ENCODE measurements at regions not wholly inside any gene's neighbourhood (a gene's known extent, or its start where the extent isn't known, plus 50 kb on each side); places are given as distances from the start of the nearest gene placed in this dataset.

GRCh38 chrX:117511379-117511778 is 605.2 kb downstream of the KLHL13 start:
- Mint-ChIP-seq H3K4me1 (ENCODE audit: low read depth, unreplicated experiment) (no peaks in the 10 kb centered on the region), H3K36me3 (ENCODE audit: insufficient read depth, unreplicated experiment) (no peaks in the 10 kb centered on the region), H3K27ac (ENCODE audit: unreplicated experiment) (no peak overlapping the region), H3K4me3 (ENCODE audit: unreplicated experiment) (no peak overlapping the region), H3K27me3 (ENCODE audit: insufficient read depth, unreplicated experiment) (no peaks in the 10 kb centered on the region), H3K9me3 (ENCODE audit: unreplicated experiment) (no peaks in the 10 kb centered on the region)
- Histone ChIP-seq H3K4me3 (ENCODE audit: low read depth, low read length) (no peak overlapping the region), H3K27me3 (replicated peaks; ENCODE audit: control insufficient read depth, insufficient read depth, low read length) (no peaks in the 10 kb centered on the region), H3K9me3 (no peaks in the 10 kb centered on the region), H3K36me3 (ENCODE audit: control insufficient read depth, insufficient read depth, low read length) (no peaks in the 10 kb centered on the region), H3K4me1 (no peaks in the 10 kb centered on the region)
- POLR2A ChIA-PET, result no interaction called here
- CTCF ChIA-PET, result no interaction called here
- no peak for DNase-seq
- BruUV-seq (replicated peaks), result no TSS peak
- intact Hi-C loops (cut with micrococcal nuclease; ENCODE audit: unreplicated experiment), result no loop called here
- no peak for TF ChIP-seq CTCF (IDR thresholded peaks at IDR 0.05; ENCODE audit: insufficient read depth in 1 of 2, low read depth in 1 of 2, low read length in 1 of 2, severe bottlenecking in 1 of 2, unreplicated experiment in 1 of 2)

GRCh38 chrX:117510453-117510852 is 606.2 kb downstream of the KLHL13 start:
- BruUV-seq (replicated peaks), result no TSS peak
- no peaks in the 10 kb centered on the region for H3K9me3 Mint-ChIP-seq (ENCODE audit: unreplicated experiment)
- H3K4me3 Mint-ChIP-seq (ENCODE audit: unreplicated experiment), result no peak overlapping the region
- H3K4me3 ChIP-seq (ENCODE audit: low read depth, low read length), result no peak overlapping the region
- POLR2A ChIA-PET, result no interaction called here
- intact Hi-C loops (cut with micrococcal nuclease; ENCODE audit: unreplicated experiment), result no loop called here
- no peaks in the 10 kb centered on the region for H3K36me3 ChIP-seq (ENCODE audit: control insufficient read depth, insufficient read depth, low read length)
- no peak for TF ChIP-seq CTCF (IDR thresholded peaks at IDR 0.05; ENCODE audit: insufficient read depth in 1 of 2, low read depth in 1 of 2, low read length in 1 of 2, severe bottlenecking in 1 of 2, unreplicated experiment in 1 of 2)
- H3K27me3 Mint-ChIP-seq (ENCODE audit: insufficient read depth, unreplicated experiment), result no peaks in the 10 kb centered on the region
- no peaks in the 10 kb centered on the region for H3K9me3 ChIP-seq
- no peaks in the 10 kb centered on the region for H3K27me3 ChIP-seq (replicated peaks; ENCODE audit: control insufficient read depth, insufficient read depth, low read length)
- H3K36me3 Mint-ChIP-seq (ENCODE audit: insufficient read depth, unreplicated experiment), result no peaks in the 10 kb centered on the region
- H3K27ac Mint-ChIP-seq (ENCODE audit: unreplicated experiment), result no peak overlapping the region
- no peaks in the 10 kb centered on the region for H3K4me1 Mint-ChIP-seq (ENCODE audit: low read depth, unreplicated experiment)
- peak in 1 of 2 experiments; percentile 1 for DNase-seq
- CTCF ChIA-PET, result no interaction called here
- no peaks in the 10 kb centered on the region for H3K4me1 ChIP-seq

- no peak for DNase-seq
- no peak overlapping the region for H3K4me3 ChIP-seq (ENCODE audit: low read depth, low read length)
- intact Hi-C loops (cut with micrococcal nuclease; ENCODE audit: unreplicated experiment), result no loop called here
- H3K4me3 Mint-ChIP-seq (ENCODE audit: unreplicated experiment), result no peak overlapping the region
- no peaks in the 10 kb centered on the region for H3K4me1 Mint-ChIP-seq (ENCODE audit: low read depth, unreplicated experiment)
- ChIA-PET POLR2A (no interaction called here), CTCF (no interaction called here)
- no peaks in the 10 kb centered on the region for H3K27me3 ChIP-seq (replicated peaks; ENCODE audit: control insufficient read depth, insufficient read depth, low read length)
- H3K36me3 Mint-ChIP-seq (ENCODE audit: insufficient read depth, unreplicated experiment), result no peaks in the 10 kb centered on the region
- no peaks in the 10 kb centered on the region for H3K36me3 ChIP-seq (ENCODE audit: control insufficient read depth, insufficient read depth, low read length)
- no peaks in the 10 kb centered on the region for H3K9me3 ChIP-seq
- no peak for TF ChIP-seq CTCF (IDR thresholded peaks at IDR 0.05; ENCODE audit: insufficient read depth in 1 of 2, low read depth in 1 of 2, low read length in 1 of 2, severe bottlenecking in 1 of 2, unreplicated experiment in 1 of 2)
- H3K27ac Mint-ChIP-seq (ENCODE audit: unreplicated experiment), result no peak overlapping the region
- H3K27me3 Mint-ChIP-seq (ENCODE audit: insufficient read depth, unreplicated experiment), result no peaks in the 10 kb centered on the region
- no TSS peak for BruUV-seq (replicated peaks)
- H3K4me1 ChIP-seq, result no peaks in the 10 kb centered on the region
- H3K9me3 Mint-ChIP-seq (ENCODE audit: unreplicated experiment), result no peaks in the 10 kb centered on the region
Observed at GRCh38 chrX:117508021-117508420, 608.6 kb downstream of the KLHL13 start.

All from Caco-2 (cell line).